ENCODE measurements at regions not wholly inside any gene's neighbourhood (a gene's known extent, or its start where the extent isn't known, plus 50 kb on each side); places are given as distances from the start of the nearest gene placed in this dataset.
A peak's percentile ranks its signal among the peaks of the same experiment; 100 is the strongest.

DNA sequence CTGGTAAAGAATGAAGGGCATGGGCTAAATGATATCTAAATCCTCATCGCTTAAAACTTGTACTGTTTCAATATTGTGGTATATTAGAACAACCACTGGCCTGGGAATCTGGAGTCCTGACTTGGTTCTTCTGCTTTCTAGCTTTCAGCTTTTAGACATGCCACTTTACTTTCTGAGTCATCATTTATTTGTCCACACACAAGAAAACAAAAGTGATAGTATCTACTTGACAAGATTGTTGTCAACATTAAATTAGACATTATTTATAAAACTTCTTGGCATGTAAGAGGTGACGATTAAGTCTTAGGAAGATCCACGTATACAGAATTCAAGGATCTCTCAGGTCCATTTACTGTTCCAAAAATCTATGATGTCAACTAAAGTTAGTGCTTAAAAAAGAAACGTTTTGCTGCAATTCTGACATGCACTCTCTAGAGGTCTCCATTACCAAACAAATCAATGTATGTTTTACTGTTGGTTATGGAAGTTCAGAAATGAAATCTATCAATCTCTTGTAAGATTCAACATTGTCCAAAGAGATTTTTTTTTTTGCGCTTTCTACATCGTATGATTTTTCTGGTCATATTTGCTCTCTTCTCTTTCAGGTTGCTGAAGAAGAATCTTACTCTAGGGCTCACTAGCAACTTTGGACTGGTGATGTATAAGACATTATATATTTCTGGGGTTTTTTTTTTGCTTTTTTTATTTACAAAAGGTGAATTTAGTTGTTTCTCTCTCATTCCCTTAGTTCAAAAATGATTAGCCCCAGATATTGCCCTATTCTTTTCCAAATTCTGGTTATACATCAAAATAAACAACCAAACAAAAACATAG lies 53.6 kb upstream of the DYNC1I1 start:
- DNase-seq (ENCODE audit: insufficient read length, low spot score) (no peak), FAIRE-seq (no peak)

DNA sequence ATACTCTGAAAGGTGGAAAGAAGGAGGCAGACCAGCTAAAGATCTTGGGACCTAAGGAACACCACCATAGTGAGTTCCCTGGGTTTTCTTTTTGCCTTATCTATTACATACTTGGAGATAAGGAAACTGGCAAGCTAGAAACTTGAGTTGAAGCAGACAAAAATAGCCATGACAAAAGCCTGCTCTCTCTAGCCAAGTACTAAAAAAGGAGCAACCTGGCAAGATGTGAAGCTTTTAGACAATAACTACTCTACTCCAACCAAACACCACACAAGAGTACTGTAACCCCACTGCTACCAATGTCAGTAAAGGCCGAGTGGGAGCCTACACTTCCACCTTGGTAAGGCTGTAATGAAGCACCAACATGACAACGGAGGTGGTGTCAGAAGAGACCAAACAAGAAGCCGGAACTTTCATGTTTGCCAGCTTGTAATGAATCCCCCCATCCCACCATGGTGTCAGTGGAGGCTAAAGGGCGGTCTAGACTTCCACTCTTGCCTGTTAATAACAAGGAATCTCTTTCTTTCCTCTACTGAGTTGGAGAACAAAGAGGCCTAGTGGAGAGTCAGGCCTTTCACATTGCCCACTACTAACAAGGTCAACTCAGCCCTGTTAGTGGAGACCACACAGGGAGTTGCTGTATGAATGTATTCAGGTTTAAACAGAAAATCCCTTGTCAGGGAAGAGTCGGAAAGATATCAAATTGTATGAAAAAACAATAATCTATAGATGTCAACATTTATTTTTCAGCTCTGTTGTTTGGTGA lies 55.8 kb upstream of the DYNC1I1 start:
- DNase-seq (ENCODE audit: insufficient read length, low spot score) (no peak), FAIRE-seq (no peak)

DNA sequence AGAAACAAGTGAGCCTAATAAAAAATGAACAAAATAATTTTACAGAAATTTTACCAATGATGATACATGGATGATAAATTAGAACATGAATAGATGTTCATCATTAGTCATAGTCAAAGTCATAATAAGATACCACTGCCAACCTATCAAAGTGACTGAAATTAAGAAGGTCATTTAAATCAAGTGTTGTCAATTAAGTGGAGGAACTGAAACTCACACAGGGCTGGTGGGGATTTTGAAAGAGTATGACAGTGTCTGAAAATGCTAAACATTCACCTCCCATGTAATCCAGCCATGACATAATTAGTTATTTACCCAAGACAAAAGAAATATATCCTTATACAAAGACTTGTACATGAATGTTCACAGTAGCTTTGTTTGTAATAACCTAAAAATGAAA lies 57.1 kb upstream of the DYNC1I1 start:
- DNase-seq (ENCODE audit: insufficient read length, low spot score) (no peak), FAIRE-seq (peak; percentile 45)

DNA sequence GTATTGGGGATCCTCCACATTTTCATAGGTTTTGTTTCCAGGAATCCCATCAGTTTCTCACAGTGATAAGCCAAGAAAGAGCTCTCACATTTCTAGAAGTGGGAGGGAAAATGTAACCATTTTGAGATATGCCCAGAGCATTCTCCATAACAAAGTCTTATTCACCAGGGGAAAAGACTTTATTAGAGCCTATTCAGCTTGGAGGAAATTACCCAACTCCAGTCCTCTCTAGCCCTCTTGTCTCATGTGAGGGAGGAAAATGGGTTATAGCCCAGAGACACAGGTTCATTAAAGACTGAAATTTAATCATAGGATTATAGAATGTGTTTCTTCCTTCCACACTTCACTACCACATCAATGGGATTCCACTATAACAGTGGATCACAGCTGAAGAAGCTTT lies 61.6 kb upstream of the DYNC1I1 start:
- FAIRE-seq (no peak), DNase-seq (ENCODE audit: insufficient read length, low spot score) (no peak)

- no peak for FAIRE-seq
- DNase-seq (ENCODE audit: insufficient read length, low spot score): no peak
These were observed 71.4 kb upstream of the DYNC1I1 start for GRCh38 chr7:95700917-95701316.

DNA sequence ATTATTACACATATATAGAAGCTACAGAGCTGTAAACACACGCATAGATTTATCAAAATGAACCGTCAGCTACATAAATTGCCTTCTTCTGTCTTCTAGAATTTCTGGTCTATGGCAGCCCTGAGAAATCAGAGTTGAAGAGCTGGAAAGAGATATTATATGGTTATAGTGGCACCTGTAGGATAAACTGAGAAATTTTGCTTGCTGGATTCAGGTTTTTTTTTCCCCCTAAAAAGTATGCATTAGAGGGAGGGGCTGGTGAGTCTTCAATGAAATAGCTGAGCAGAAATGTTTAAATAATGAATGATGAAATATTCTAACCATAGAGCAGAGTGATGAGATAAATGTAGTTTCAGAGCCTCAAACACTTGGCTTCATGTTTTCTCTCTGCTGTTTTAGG lies 78.0 kb upstream of the DYNC1I1 start:
- FAIRE-seq (no peak), DNase-seq (ENCODE audit: insufficient read length, low spot score) (no peak)

DNA sequence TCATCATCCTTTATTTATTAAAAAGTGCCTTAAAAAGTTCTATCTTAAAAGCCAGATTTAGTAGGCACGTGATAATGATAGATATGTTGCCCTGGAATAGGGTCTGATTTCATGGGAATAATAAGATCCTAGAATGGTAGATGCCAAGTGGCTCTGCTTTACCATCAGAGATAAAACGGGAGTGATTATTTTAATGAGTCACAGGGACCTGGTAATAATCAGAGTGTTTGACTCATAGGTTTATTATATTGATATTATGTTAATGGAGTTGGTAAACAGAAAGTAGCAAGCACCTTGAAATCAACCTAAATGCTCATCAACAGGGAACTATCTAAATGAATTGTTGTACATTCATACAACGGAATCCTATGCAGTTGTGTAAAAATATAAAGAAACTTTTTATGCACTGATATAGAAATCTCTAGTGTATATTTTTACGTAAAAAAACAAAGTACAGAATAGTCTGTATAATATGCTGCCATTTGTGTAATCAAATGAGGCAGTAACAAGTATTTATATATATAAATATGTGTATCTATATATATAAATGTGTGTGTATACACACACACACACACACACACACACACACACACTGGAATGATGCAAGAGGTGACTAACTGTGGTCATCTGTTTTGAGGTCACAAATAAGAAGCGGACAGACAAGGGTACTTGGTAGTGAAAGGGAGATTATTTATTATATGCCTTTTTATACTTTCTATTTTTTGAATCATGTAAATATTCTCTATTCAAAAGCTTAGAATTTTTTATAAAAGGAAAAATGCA lies 78.6 kb upstream of the DYNC1I1 start:
- FAIRE-seq (no peak), DNase-seq (ENCODE audit: insufficient read length, low spot score) (no peak)

DNA sequence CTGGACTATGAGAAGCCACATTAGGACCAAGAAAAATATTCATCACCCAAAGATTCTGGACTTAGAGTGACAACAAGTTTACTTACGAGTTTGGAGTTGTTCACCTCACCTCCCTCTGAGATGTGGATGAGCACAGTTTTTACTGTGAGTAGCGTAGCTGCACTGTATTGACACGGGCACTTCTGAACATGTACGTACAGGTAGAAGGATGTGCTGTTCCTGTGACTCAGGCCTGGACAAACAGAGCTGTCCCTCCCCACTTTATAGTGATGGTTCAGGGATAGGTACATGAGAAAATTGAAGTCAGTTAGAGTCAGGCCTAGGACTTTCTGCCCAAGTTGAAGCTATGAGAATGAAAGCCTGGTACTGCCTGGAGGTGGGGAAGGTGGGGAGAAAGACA lies 80.9 kb upstream of the DYNC1I1 start:
- FAIRE-seq (no peak), DNase-seq (ENCODE audit: insufficient read length, low spot score) (no peak)

DNA sequence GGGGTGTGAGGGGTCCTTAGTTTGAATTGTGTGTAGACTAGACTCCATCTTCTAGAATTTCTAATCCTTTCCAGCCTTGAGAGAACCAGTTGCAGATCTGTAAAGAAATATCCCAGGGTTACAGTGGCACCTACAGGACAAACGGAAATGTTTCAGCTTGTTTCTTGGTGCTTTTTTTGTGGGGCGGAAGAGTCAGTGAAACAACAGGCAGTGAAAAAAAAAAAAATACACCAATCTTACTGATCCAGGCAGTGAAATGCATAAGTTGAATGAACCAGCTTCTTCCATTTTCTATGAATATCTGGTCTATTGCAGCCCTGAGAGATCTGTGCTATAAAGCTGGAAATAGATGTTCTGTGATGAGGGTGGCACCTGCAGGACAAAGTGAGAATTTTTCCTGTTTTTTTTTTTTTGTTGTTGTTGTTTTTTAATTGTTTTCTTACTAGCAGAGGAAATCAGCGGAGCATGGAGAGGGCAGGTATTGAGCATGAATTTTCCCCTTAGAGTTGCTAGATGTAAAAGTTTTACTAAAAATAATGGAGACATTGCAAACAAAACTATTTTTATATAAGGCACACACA lies 81.9 kb upstream of the DYNC1I1 start:
- FAIRE-seq (peak; percentile 83), DNase-seq (ENCODE audit: insufficient read length, low spot score) (no peak)

DNA sequence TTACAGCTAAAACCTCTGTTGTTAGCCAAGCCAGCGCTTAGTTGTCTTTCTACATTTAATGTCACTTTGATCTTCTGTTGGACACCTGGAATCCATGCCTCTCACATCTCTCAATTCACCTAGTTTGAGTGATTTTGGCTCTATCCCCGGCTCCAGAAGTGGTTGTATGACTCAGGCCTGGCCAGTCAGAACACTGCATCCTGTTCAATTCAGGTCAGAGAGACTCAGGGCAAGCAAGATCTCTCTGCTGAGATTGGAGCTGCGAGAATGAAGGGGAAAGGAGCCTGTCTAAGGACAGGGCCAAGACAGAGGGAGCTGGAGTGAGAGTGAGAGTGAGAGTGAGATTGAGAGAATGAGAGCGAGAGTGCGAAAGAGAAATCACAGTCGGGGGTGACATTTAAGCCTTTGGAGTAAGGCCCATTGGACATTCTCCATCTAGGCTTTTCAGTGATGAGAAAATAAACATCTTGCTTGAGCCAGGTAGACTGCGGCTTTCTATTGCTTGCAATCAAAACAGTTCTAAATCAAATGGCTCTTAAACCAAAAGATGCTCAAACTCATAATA lies 83.3 kb upstream of the DYNC1I1 start:
- DNase-seq (ENCODE audit: insufficient read length, low spot score) (no peak), FAIRE-seq (no peak)

DNA sequence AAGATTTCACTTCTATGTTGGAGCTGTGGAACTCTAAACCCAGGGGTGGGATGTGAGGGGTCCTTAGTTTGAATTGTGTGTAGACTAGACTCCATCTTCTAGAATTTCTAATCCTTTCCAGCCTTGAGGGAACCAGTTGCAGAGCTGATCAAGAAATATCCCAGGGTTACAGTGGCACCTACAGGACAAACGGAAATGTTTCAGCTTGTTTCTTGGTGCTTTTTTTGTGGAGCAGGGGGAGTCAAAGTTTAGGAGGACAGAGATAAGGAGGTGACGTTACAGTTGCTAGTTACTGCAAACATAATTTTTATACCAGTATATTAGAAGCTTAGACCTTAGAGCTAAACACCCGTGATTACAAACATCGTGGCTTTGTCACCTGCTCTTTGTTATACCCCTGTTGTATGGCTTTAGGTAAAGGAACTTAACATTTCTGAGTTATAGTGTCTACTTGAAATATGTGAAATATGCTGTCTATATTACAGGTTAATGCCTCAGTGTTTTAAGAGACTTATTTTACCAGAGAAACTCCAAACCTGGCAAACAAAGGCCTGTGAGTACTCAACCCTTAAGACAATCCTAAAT lies 84.5 kb upstream of the DYNC1I1 start:
- peak; percentile 74 for FAIRE-seq
- DNase-seq (ENCODE audit: insufficient read length, low spot score): no peak

DNA sequence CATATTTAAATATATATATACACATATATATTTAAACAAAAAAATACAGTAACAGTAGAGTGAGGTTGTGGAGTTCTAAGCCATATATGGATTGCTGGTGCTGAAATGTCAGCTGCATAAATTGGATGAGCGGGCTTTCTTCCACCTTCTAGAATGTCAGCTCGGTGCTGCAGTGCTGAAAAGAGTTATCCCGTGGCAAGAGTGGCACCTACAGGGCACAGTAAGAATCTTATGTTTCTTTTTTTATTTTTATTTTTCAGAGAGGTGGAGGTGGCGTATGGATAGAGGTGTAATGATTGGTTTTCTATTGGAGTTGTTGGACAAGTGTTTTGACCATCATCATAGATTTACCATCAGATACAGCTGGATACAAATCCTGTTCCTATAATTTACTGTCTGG lies 86.2 kb upstream of the DYNC1I1 start:
- DNase-seq (ENCODE audit: insufficient read length, low spot score) (no peak), FAIRE-seq (no peak)

DNA sequence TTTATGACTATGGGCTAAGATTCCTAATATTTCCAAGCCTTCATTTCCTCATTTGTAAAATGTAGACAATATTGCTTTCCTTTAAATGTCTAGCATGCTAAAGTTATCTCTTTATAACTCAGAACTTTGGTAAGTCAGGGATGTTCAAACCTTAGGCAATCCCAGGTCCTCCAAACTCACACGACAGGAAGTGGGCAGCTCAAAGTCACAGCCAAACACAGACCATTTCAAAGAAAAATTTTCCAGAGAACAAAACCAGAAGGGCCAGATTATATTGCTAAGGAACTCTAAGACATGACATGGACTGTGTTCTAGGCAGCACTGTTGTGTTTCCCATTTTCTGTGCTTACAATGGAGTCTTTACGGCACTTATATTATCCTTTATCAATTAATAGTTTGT lies 87.8 kb upstream of the DYNC1I1 start:
- FAIRE-seq: no peak
- no peak for DNase-seq (ENCODE audit: insufficient read length, low spot score)

DNA sequence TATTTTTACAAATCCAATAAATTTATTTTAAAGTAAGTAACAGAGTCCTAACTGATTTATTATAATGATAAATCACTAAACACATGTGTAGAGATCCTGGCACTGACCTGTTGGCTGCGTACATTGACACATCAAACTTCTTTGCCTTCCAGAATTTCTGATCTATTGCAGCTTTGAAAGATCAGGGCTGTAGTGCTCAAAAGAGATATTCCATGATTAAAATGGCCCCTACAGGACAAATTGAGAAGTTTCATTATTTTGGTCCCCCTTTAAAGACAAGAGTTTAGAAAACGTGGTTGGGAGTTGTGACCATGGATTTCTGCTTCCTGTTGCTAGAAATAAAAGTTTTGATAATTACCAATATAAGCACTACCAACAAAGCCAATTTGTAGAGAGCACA lies 87.7 kb upstream of the PDK4 start:
- DNase-seq (ENCODE audit: insufficient read length, low spot score): no peak
- no peak for FAIRE-seq

DNA sequence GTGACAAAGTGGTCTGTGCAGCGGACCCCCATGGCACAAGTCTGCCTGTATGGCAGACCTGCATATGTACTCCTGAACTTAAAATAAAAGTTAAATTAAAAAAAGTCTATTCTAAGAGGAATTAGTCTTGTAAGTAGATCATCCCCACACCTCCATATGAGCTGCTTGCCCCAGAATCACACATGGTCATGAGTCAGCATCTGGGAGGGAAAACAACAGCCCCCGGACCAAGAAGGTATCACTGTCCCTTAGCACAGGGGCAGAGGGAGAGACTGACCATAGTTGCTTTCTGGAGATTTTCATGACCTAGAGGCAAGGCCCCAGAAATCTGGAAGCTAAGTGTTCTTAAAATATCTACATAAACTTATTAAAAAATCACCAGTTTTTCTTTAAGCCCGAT lies 86.6 kb upstream of the PDK4 start:
- no peak for FAIRE-seq
- DNase-seq (ENCODE audit: insufficient read length, low spot score): no peak

- no peak for FAIRE-seq
- DNase-seq (ENCODE audit: insufficient read length, low spot score): no peak
These were observed 80.4 kb upstream of the PDK4 start for GRCh38 chr7:95676691-95677090.

DNA sequence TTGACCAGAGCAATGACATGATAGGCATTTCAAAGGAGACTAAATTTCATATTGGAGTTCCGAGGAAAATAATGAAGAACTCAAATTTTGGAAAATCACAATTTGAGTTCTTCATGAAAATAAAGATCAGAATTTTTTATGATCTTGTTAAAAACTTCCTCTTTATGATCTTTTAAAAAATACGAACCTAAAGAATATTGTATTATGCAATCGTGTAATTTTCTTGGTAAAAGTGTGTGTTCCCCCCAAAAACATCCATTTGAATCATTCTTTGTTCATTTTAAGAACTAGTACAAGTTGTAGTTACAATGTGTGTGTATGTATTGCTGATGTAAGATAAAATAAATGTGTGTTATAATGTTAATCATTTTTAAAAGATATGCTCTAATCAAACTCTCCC lies 79.3 kb upstream of the PDK4 start:
- DNase-seq (ENCODE audit: insufficient read length, low spot score) (no peak), FAIRE-seq (no peak)

DNA sequence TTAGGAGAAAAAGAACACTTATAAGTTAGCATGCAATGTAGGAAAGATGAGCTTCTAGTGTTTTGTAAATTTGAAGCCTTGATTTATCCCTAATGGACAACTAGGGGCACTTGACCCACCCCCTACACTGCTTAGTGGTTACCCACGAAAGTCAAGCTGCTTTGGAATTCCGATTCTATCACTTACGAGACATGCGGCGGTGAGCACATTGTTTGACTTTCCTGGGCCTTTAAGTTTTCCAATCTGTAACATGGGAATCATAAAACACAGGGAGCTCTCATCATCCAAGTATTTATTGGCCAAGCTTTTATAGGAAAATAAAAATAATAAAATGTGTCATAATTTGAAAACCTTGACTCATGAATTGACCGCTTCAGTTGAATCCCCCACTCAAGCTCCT lies 78.7 kb upstream of the PDK4 start:
- FAIRE-seq: no peak

DNA sequence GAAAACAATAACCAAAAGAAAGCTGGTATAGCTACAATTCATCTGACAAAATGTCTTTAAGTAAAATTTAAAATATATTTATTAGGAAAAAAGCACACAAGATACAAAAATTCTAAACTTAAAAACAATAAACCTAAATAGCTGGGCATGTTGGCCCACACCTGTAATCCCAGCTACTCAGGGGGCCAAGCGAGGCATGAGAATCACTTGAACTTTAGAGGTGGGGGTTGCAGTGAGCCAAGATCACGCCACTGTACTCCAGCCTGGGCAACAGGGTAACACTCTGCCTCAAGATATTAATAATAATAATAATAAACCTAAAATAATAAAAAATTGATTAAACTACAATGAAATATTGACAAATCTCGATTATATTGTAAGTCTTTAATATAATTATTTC lies 77.8 kb upstream of the PDK4 start:
- DNase-seq (ENCODE audit: insufficient read length, low spot score) (no peak), FAIRE-seq (no peak)

More for the DNA sequence above, 78.7 kb upstream of the PDK4 start:
- no peak for DNase-seq (ENCODE audit: insufficient read length, low spot score)

GRCh38 chr7:95672434-95672833 lies 76.1 kb upstream of the PDK4 start:
- no peak for DNase-seq (ENCODE audit: insufficient read length, low spot score)
- FAIRE-seq: no peak

Measured in GM19239 (cell line).